Cardiac muscle cell (in vitro differentiated cells and primary cell): ENCODE measurements at regions not wholly inside any gene's neighbourhood (a gene's known extent, or its start where the extent isn't known, plus 50 kb on each side); places are given as distances from the start of the nearest gene placed in this dataset.

Experiments
- DNase-seq, 2 donors: peaks; one replicate each; pipeline versions ENCODE4 v3.0.0 to v3.0.0-alpha.2; 2010 to 2017; ENCODE audit warnings: low read depth in 1 of 2, low spot score in 1 of 2
- H3K27ac ChIP-seq: fragments of 200-600 bp; sonication (generic); 2 replicates; pipeline ENCODE4 v1.5.1; 2016
- H3K27me3 ChIP-seq: fragments of 200-600 bp; sonication (generic); 2 replicates; pipeline ENCODE4 v1.6.0; 2016; ENCODE audit warnings: control low read depth
- H3K36me3 ChIP-seq: fragments of 200-600 bp; sonication (generic); 2 replicates; pipeline ENCODE4 v1.5.1; 2016; ENCODE audit warnings: control low read depth
- H3K4me1 ChIP-seq: fragments of 200-600 bp; sonication (generic); 2 replicates; pipeline ENCODE4 v1.8.1; 2017; ENCODE audit warnings: low read depth, mild to moderate bottlenecking, mixed run types
- H3K4me3 ChIP-seq: fragments of 200-600 bp; sonication (generic); 2 replicates; pipeline ENCODE4 v1.5.1; 2016; ENCODE audit warnings: mild to moderate bottlenecking
- H3K9me3 ChIP-seq: fragments of 200-600 bp; sonication (generic); 2 replicates; pipeline ENCODE4 v1.5.1; 2017; ENCODE audit warnings: low read depth, mild to moderate bottlenecking, control low read depth
- CTCF ChIP-seq: IDR thresholded peaks from 2 replicates; pipeline ENCODE4 v1.5.1; 2012; ENCODE audit warnings: low read depth, mild to moderate bottlenecking, low read length

GRCh38 chr13:34249546-34250039 lies 431.6 kb downstream of the RFC3 start:
- no peak for DNase-seq
- Histone ChIP-seq H3K36me3 (no peaks in the 10 kb centered on the region), H3K4me1 (no peaks in the 10 kb centered on the region), H3K27me3 (no peaks in the 10 kb centered on the region), H3K27ac (no peak overlapping the region), H3K9me3 (no peaks in the 10 kb centered on the region), H3K4me3 (no peak overlapping the region)
- TF ChIP-seq CTCF = no peak

GRCh38 chr13:34250151-34250670 lies 432.3 kb downstream of the RFC3 start:
- DNase-seq = no peak
- Histone ChIP-seq H3K4me3 (no peak overlapping the region), H3K36me3 (no peaks in the 10 kb centered on the region), H3K9me3 (no peaks in the 10 kb centered on the region), H3K27me3 (no peaks in the 10 kb centered on the region), H3K27ac (no peak overlapping the region), H3K4me1 (no peaks in the 10 kb centered on the region)
- no peak for TF ChIP-seq CTCF

GRCh38 chr13:34254366-34254765 lies 436.4 kb downstream of the RFC3 start:
- no peak for DNase-seq
- Histone ChIP-seq H3K4me1 (peaks cover 4% of the 10 kb centered on the region), H3K4me3 (no peak overlapping the region), H3K27ac (no peak overlapping the region), H3K9me3 (no peaks in the 10 kb centered on the region), H3K27me3 (no peaks in the 10 kb centered on the region), H3K36me3 (no peaks in the 10 kb centered on the region)
- TF ChIP-seq CTCF = no peak

GRCh38 chr13:34255711-34256110 lies 437.8 kb downstream of the RFC3 start:
- H3K4me1 ChIP-seq = peaks cover 4% of the 10 kb centered on the region
- no peaks in the 10 kb centered on the region for H3K9me3 ChIP-seq
- TF ChIP-seq CTCF = no peak
- no peak overlapping the region for H3K27ac ChIP-seq
- H3K36me3 ChIP-seq = no peaks in the 10 kb centered on the region
- no peak for DNase-seq
- H3K4me3 ChIP-seq = no peak overlapping the region
- no peaks in the 10 kb centered on the region for H3K27me3 ChIP-seq

GRCh38 chr13:34256236-34256635 lies 438.3 kb downstream of the RFC3 start:
- H3K36me3 ChIP-seq = no peaks in the 10 kb centered on the region
- H3K9me3 ChIP-seq = no peaks in the 10 kb centered on the region
- H3K4me1 ChIP-seq = peaks cover 4% of the 10 kb centered on the region
- no peak overlapping the region for H3K4me3 ChIP-seq
- H3K27ac ChIP-seq = no peak overlapping the region
- TF ChIP-seq CTCF = no peak
- no peaks in the 10 kb centered on the region for H3K27me3 ChIP-seq
- no peak for DNase-seq
